CD4-positive, alpha-beta T cell treated with Interleukin-2 at 100 ng/mL for 4 hours (primary cell): ENCODE measurements at regions not wholly inside any gene's neighbourhood (a gene's known extent, or its start where the extent isn't known, plus 50 kb on each side); places are given as distances from the start of the nearest gene placed in this dataset.
A peak's percentile ranks its signal among the peaks of the same experiment; 100 is the strongest.
"Not testable (repeated sequence)": the region's sequence is repeated elsewhere in the genome, so short reads cannot be mapped to it uniquely, and the experiment has no call there.

Experiments
- DNase-seq: peaks from one replicate; pipeline ENCODE4 v3.0.0-alpha.2; 2020; ENCODE audit warnings: low spot score

- no peak for DNase-seq
Observed at GRCh38 chr10:25076506-25077177, 60.2 kb downstream of the THNSL1 start.

- DNase-seq: no peak
Observed at GRCh38 chr10:25078658-25079431, 62.4 kb downstream of the THNSL1 start.

DNA sequence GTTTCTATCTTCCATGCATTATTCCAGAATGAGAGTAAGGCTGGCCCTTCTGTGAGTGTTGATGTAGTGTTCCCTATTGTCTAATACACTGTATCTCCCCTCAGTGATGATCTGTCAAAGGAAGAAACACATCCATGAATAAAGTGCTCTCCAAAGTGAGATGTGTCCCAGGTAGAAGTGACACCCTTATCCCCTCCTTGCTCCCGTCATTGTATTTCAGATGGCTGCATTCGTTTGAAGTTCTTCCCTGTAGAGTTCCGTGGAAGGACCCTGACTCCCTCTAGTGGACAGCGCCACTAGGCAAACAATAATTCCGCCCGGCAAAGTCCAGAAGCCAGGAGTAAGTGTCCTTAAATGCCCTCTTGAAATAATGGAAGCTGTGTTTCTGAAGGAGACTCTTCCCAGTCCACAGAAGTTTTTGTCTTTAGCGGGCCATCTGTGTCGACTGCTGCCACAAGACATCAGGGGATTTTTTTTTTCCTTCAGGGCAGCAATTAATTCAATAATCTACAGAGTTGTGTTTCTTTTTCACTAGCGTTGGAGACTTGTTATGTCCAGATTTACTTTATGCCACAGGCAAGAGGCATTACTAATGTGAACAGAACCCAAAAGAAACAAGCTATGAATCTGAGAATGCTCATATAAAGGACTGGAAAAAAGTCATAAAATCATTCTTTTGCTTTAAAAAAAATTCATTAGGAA lies 64.6 kb downstream of the THNSL1 start:
- peak; percentile 68 for DNase-seq

DNA sequence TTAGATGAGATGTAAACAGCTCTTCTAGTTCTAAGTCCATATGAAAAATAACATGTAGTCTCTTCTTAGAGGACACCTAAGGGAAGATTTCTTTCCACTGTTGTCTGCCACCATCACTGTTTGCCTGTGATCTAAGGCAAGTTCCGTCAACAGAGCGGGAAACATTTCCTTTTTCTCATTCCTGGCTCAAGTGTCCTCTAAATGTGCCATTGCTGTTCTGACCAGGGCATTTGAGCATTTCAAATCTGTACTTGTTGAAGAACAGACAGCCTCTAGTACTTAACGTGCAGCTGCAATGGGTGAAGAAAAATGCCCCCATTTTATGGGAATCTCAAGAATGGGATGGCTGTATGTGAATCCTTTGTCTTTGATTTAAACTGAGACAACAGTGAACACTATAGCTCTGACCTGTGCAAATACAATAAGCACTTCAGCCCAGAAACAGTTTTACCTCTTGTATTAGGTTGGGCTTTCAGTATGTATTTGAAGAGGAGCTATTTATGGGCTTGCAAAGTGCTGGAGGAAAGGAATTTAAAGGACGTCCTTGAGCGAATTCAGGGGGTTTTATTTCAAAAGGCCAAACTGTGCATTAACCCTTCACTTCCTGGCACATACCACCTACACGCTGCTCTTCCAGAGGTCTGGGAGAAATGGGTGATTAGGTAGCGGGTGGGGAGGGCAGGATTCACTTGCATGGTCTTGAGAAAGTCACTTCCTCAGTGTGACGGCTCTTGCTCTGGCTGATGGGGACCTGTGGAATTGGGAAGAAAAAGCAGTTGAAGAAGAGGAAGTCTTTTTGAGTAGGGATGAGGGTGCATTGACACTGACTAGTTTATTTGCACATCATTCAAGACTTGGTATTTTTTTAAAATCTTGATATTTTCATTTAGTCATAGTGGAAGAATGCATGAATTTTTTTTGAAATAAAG lies 66.1 kb downstream of the THNSL1 start:
- no peak for DNase-seq

DNA sequence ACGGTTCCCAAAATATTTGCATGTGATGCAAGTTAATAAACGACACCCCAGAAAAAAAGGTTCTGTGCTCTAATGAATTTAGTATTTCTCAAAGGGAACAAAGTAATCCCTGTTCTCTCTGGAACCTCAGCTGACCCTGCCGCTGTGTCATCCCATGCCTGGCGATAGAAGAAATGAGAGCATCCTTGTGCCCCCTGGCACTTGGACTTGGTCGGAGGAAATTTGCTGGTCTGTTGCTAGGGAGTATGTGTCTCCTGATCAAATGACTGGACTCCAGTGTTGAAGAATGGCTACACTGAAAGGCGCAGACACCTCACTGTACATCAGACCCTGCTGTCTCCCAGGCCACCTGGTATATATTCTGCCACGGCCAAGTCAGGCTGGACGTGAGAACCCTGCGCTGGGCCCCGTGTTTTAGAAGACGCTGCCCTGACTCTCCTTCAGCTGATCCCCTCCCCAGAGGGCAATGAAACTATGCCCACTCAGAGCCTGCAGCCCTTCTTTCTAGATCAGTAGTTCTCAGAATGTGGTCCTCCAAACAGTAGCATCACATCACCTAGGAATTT lies 67.2 kb downstream of the THNSL1 start:
- DNase-seq: no peak

- DNase-seq: no peak
Observed at GRCh38 chr10:25084447-25084846, 68.0 kb downstream of the THNSL1 start.

- DNase-seq: no peak
Observed at GRCh38 chr10:25094590-25094989, 78.2 kb downstream of the THNSL1 start.

GRCh38 chr10:25097669-25098411 lies 77.0 kb upstream of the GPR158 start:
- no peak for DNase-seq

GRCh38 chr10:25100141-25100540 lies 74.7 kb upstream of the GPR158 start:
- no peak for DNase-seq

GRCh38 chr10:25101461-25102146 lies 73.2 kb upstream of the GPR158 start:
- DNase-seq: no peak

GRCh38 chr10:25102147-25102822 lies 72.5 kb upstream of the GPR158 start:
- no peak for DNase-seq

GRCh38 chr10:25103703-25104102 lies 71.1 kb upstream of the GPR158 start:
- no peak for DNase-seq

GRCh38 chr10:25104441-25104840 lies 70.4 kb upstream of the GPR158 start:
- DNase-seq: no peak

DNA sequence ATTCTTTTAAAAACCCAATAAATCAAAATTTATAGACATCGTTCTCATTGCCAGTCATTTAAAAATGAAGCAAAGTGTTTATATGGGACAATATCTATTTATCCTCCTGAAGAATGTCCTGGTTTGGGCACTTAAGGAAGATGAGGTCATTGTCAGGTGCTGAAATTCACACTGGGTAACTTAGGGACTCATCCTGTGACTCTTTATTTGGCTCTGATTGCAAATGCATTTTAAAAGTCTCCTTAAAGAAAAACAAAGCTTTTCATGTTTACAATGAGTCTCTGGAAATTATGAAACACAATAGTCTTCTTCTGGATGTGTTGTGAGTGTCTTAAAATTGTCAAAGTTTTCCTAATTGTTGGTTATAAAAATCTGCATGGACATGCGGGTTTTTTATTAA lies 69.5 kb upstream of the GPR158 start:
- no peak for DNase-seq

GRCh38 chr10:25105743-25106260 lies 69.0 kb upstream of the GPR158 start:
- DNase-seq: no peak

DNA sequence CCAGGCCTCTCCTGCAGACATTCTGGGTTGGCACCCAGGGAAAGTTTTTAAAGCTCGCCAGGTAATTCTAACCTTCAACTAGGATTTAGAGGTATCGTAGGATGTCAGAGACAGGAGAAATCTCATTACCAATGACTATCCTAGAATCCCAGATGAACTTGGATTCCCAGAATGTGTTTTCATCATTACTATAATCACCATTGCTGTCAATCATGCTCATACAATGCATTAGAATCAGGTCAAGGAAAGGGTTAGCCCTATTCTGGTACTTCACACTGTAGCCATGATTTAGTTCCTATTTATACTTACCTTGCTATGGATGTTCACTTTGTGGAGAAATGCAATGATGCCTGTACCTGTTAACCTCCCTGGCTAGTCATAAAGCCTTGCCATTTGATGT lies 67.0 kb upstream of the GPR158 start:
- no peak for DNase-seq

- not testable (repeated sequence) for DNase-seq
Observed at GRCh38 chr10:25109896-25110295, 64.9 kb upstream of the GPR158 start.

GRCh38 chr10:25112016-25112415 lies 62.8 kb upstream of the GPR158 start:
- no peak for DNase-seq
